DOHH2 (cell line): ENCODE measurements at regions not wholly inside any gene's neighbourhood (a gene's known extent, or its start where the extent isn't known, plus 50 kb on each side); places are given as distances from the start of the nearest gene placed in this dataset.

Source experiments
- CTCF ChIP-seq: fragments of 200-600 bp; sonication (generic); IDR thresholded peaks from one replicate; pipeline ENCODE4 v1.5.1; 2014; ENCODE audit warnings: antibody characterized with exemption, mild to moderate bottlenecking, low read depth, low read length; ENCODE audit not compliant: poor library complexity, severe bottlenecking
- EZH2phosphoT487 ChIP-seq: fragments of 200-600 bp; sonication (generic); IDR thresholded peaks from 2 replicates; pipeline ENCODE4 v1.6.1; 2017; ENCODE audit warnings: borderline replicate concordance, mild to moderate bottlenecking, antibody characterized with exemption, low read length, moderate library complexity, mixed read lengths

GRCh38 chr6:141728330-141728729 is 404.4 kb upstream of the GJE1 start:
- TF ChIP-seq CTCF = no peak
- TF ChIP-seq EZH2phosphoT487 = no peak
